ENCODE measurements at regions not wholly inside any gene's neighbourhood (a gene's known extent, or its start where the extent isn't known, plus 50 kb on each side); places are given as distances from the start of the nearest gene placed in this dataset.

GRCh38 chr5:155959082-155959481, 367.9 kb upstream of the SGCD start:
- H3K36me3 ChIP-seq (ENCODE audit: control insufficient read depth, insufficient read depth, low read length): no peaks in the 10 kb centered on the region
- in situ Hi-C loops (cut with HindIII; ENCODE audit: low pct_unique_long_range_greater_than_20kb, low sequenced_read_pairs): no loop called here
- intact Hi-C loops (cut with micrococcal nuclease; ENCODE audit: unreplicated experiment): no loop called here
- no TSS peak for BruUV-seq (replicated peaks)
- no peak for TF ChIP-seq POLR2AphosphoS5 (IDR thresholded peaks at IDR 0.05; ENCODE audit: low read depth, low read length)
- TF ChIP-seq SIN3A (IDR thresholded peaks at IDR 0.05; ENCODE audit: borderline replicate concordance, insufficient read depth, low read depth, low read length): no peak
- no peak for TF ChIP-seq TCF7L2 (IDR thresholded peaks at IDR 0.05; ENCODE audit: low read depth, low read length)
- TF ChIP-seq CTCF (IDR thresholded peaks at IDR 0.05): no peak
- no peak for TF ChIP-seq REST (IDR thresholded peaks at IDR 0.05; ENCODE audit: insufficient read depth in 1 of 2, low read depth in 2 of 2, low read length in 1 of 2)
- ATAC-seq (no peak), DNase-seq (ENCODE audit: low read depth, low spot score) (no peak)
- H3K27me3 ChIP-seq (ENCODE audit: control insufficient read depth, insufficient read depth, low read length): no peaks in the 10 kb centered on the region
- no peak overlapping the region for H3K4me3 ChIP-seq (ENCODE audit: low read depth in 2 of 2, low read length in 2 of 2)
- ChIA-PET POLR2A (no interaction called here), CTCF (no interaction called here)
- H3K9me3 ChIP-seq (ENCODE audit: control insufficient read depth, insufficient read depth, low read depth, low read length): no peaks in the 10 kb centered on the region
- no peak overlapping the region for H3K27ac ChIP-seq (ENCODE audit: low read length)
- H3K4me1 ChIP-seq (ENCODE audit: control insufficient read depth, insufficient read depth, low read length): no peaks in the 10 kb centered on the region

DNA sequence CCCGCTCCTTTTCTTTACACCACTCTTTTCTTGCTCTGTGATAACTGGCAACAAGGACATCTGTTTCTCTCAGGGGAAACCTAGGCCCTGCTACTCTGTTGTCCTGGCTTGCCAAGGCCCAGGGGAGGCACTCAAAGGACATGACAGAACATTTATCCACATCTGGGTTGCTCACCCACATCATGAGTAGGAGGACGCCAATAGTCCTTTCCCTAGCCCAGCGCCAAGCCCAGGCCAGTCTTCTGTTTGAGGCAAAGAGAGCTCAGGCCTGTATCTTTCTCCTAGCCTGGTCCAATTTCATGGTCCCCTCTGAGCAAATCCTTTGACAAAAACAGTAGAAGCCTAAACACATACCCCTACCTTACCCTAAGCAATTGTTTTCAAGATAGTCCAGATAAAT, 366.8 kb upstream of the SGCD start:
- Histone ChIP-seq H3K27me3 (ENCODE audit: control insufficient read depth, insufficient read depth, low read length) (no peaks in the 10 kb centered on the region), H3K4me3 (ENCODE audit: low read depth in 2 of 2, low read length in 2 of 2) (no peak overlapping the region), H3K36me3 (ENCODE audit: control insufficient read depth, insufficient read depth, low read length) (no peaks in the 10 kb centered on the region), H3K27ac (ENCODE audit: low read length) (no peak overlapping the region), H3K4me1 (ENCODE audit: control insufficient read depth, insufficient read depth, low read length) (no peaks in the 10 kb centered on the region), H3K9me3 (ENCODE audit: control insufficient read depth, insufficient read depth, low read depth, low read length) (no peaks in the 10 kb centered on the region)
- in situ Hi-C loops (cut with HindIII; ENCODE audit: low pct_unique_long_range_greater_than_20kb, low sequenced_read_pairs) (no loop called here), intact Hi-C loops (cut with micrococcal nuclease; ENCODE audit: unreplicated experiment) (no loop called here)
- TF ChIP-seq TCF7L2 (IDR thresholded peaks at IDR 0.05; ENCODE audit: low read depth, low read length): no peak
- no peak for TF ChIP-seq REST (IDR thresholded peaks at IDR 0.05; ENCODE audit: insufficient read depth in 1 of 2, low read depth in 2 of 2, low read length in 1 of 2)
- TF ChIP-seq POLR2AphosphoS5 (IDR thresholded peaks at IDR 0.05; ENCODE audit: low read depth, low read length): no peak
- TF ChIP-seq CTCF (IDR thresholded peaks at IDR 0.05): no peak
- no peak for TF ChIP-seq SIN3A (IDR thresholded peaks at IDR 0.05; ENCODE audit: borderline replicate concordance, insufficient read depth, low read depth, low read length)
- POLR2A ChIA-PET: interaction anchor here (0.6 kb wide), 1 partner anchor 163 kb away, joined by 8 read pairs; no protein-coding TSS in a partner anchor
- BruUV-seq (replicated peaks): no TSS peak
- ATAC-seq (no peak), DNase-seq (ENCODE audit: low read depth, low spot score) (no peak)
- CTCF ChIA-PET: no interaction called here
